HCT116 (cell line): ENCODE measurements at regions not wholly inside any gene's neighbourhood (a gene's known extent, or its start where the extent isn't known, plus 50 kb on each side); places are given as distances from the start of the nearest gene placed in this dataset.

Source experiments
- ATAC-seq: fragments of 200-7000 bp; cut with Tn5 transposase; 2 replicates; pipeline ENCODE4 v1.9.1; 2020; ENCODE audit warnings: mild to moderate bottlenecking, moderate library complexity
- BruUV-seq: library from RNA; stranded (reverse); fragments of 400-500 nt; replicated peaks from 2 replicates; lab custom pipeline; 2021; lab: Mats Ljungman, UMichigan
- CTCF ChIA-PET: fragments of 300-600 bp; sonication (Branson Sonifier 250); formaldehyde crosslinking; loops from one replicate; lab custom pipeline; 2021; ENCODE audit warnings: antibody characterized with exemption; lab: Charles Lee
- POLR2A ChIA-PET: fragments of 300-600, 350-600 bp; sonication (Branson Sonifier 250); formaldehyde crosslinking; loops from one replicate; lab custom pipeline; 2021; ENCODE audit warnings: antibody characterized with exemption; lab: Charles Lee
- RAD21 ChIA-PET, 2 experiments: fragments of 300-600 bp; sonication (Branson Sonifier 250); formaldehyde crosslinking; loops; one replicate each; lab custom pipeline; 2023; ENCODE audit warnings: low total read pairs in 2 of 2; ENCODE audit not compliant: uncharacterized antibody in 2 of 2, unreplicated experiment in 2 of 2, low non-redundant PET in 1 of 2; lab: Charles Lee
- DNase-seq: peaks from one replicate; pipeline ENCODE4 v3.0.0-alpha.2; 2010; ENCODE audit warnings: low read depth, low spot score
- H2AFZ ChIP-seq: fragments of 200-600 bp; shearing (Covaris generic), sonication (generic); 2 replicates; pipeline ENCODE4 v1.6.1; 2017; ENCODE audit warnings: low read depth, mixed run types, mixed read lengths, antibody characterized with exemption, low read length; ENCODE audit not compliant: poor library complexity, severe bottlenecking
- H3K27ac ChIP-seq: 2 replicates; pipeline ENCODE4 v1.5.1; 2012; ENCODE audit warnings: low read depth, low read length
- H3K27me3 ChIP-seq: fragments of 200-600 bp; sonication (generic); 2 replicates; pipeline ENCODE4 v1.6.1; 2016; ENCODE audit warnings: mixed run types, low read length, mixed read lengths; ENCODE audit not compliant: insufficient read depth
- H3K36me3 ChIP-seq, 2 experiments: fragments of 200-500 bp in 1 of 2; fragments of 200-600 bp in 1 of 2; sonication (Bioruptor generic) in 1 of 2; sonication (generic) in 1 of 2; 2 replicates each; pipeline versions ENCODE4 v1.5.1 to v1.6.1; 2014 to 2016; ENCODE audit warnings: low read length in 2 of 2, inconsistent platforms in 1 of 2, mixed read lengths in 1 of 2, mixed run types in 1 of 2; ENCODE audit not compliant: insufficient read depth in 2 of 2, control insufficient read depth in 1 of 2
- H3K4me1 ChIP-seq, 2 experiments: fragments of 200-600 bp in 1 of 2; sonication (generic) in 1 of 2; 2 replicates each; pipeline versions ENCODE4 v1.5.1 to v1.6.1; 2012 to 2017; ENCODE audit warnings: low read length in 2 of 2, inconsistent platforms in 1 of 2, mild to moderate bottlenecking in 1 of 2, mixed read lengths in 1 of 2, mixed run types in 1 of 2, moderate library complexity in 1 of 2; ENCODE audit not compliant: insufficient read depth in 2 of 2, control insufficient read depth in 1 of 2
- H3K4me2 ChIP-seq: fragments of 200-600 bp; sonication (generic); 2 replicates; pipeline ENCODE4 v1.6.1; 2017; ENCODE audit warnings: mixed run types, low read length, mixed read lengths
- H3K4me3 ChIP-seq, 2 experiments: fragments of 200-600 bp in 1 of 2; sonication (generic) in 1 of 2; replicated peaks in 1 of 2; 2 replicates each; pipeline ENCODE4 v1.5.1; 2011 to 2016; ENCODE audit warnings: low read length in 2 of 2, control low read depth in 1 of 2, low read depth in 1 of 2, mild to moderate bottlenecking in 1 of 2, mixed read lengths in 1 of 2, mixed run types in 1 of 2
- H3K79me2 ChIP-seq: fragments of 200-600 bp; sonication (generic); 2 replicates; pipeline ENCODE4 v1.6.1; 2017; ENCODE audit warnings: mild to moderate bottlenecking, mixed run types, low read length, moderate library complexity, mixed read lengths; ENCODE audit not compliant: insufficient read depth
- H3K9ac ChIP-seq: fragments of 200-600 bp; sonication (generic); 2 replicates; pipeline ENCODE4 v1.6.1; 2016; ENCODE audit warnings: low read length, mixed read lengths
- H3K9me2 ChIP-seq: fragments of 200-600 bp; sonication (generic), shearing (Covaris generic); 2 replicates; pipeline ENCODE4 v1.6.1; 2017; ENCODE audit warnings: mixed run types, mild to moderate bottlenecking, moderate library complexity; ENCODE audit not compliant: insufficient read depth
- H3K9me3 ChIP-seq, 2 experiments: fragments of 200-500 bp in 1 of 2; fragments of 200-600 bp in 1 of 2; sonication (Bioruptor generic) in 1 of 2; sonication (generic) in 1 of 2; 2 replicates each; pipeline ENCODE4 v1.6.1; 2014 to 2017; ENCODE audit warnings: low read length in 2 of 2, mixed read lengths in 2 of 2, inconsistent platforms in 1 of 2, low read depth in 1 of 2, mild to moderate bottlenecking in 1 of 2, mixed run types in 1 of 2, moderate library complexity in 1 of 2; ENCODE audit not compliant: control insufficient read depth in 1 of 2, insufficient read depth in 1 of 2
- H4K20me1 ChIP-seq: fragments of 200-600 bp; sonication (generic), shearing (Covaris generic); 2 replicates; pipeline ENCODE4 v1.6.1; 2017; ENCODE audit warnings: mixed run types, mild to moderate bottlenecking, moderate library complexity; ENCODE audit not compliant: insufficient read depth
- ATF3 ChIP-seq: IDR thresholded peaks from 2 replicates; pipeline ENCODE4 v1.6.1; 2012
- FOSL1 ChIP-seq: IDR thresholded peaks from 2 replicates; pipeline ENCODE4 v1.6.1; 2012; ENCODE audit warnings: low read depth
- JUND ChIP-seq: IDR thresholded peaks from 2 replicates; pipeline ENCODE4 v1.6.1; 2012
- SIN3A ChIP-seq: IDR thresholded peaks from 2 replicates; pipeline ENCODE4 v1.6.1; 2012; ENCODE audit warnings: low read depth
- TCF7L2 ChIP-seq: IDR thresholded peaks from 2 replicates; pipeline ENCODE4 v1.7.0; 2011; ENCODE audit warnings: borderline replicate concordance, inconsistent platforms; ENCODE audit not compliant: insufficient read depth, insufficient read length; ENCODE audit errors: extremely low read depth
- ZBTB33 ChIP-seq: IDR thresholded peaks from 2 replicates; pipeline ENCODE4 v1.6.1; 2011; ENCODE audit warnings: mild to moderate bottlenecking, low read length, moderate library complexity; ENCODE audit not compliant: insufficient replicate concordance; ENCODE audit errors: extremely low read depth
- ZNF274 ChIP-seq: fragments of 200-500 bp; sonication (Bioruptor generic); IDR thresholded peaks from 2 replicates; pipeline ENCODE4 v1.6.1; 2014; ENCODE audit warnings: mild to moderate bottlenecking, low read depth, low read length, inconsistent platforms
- intact Hi-C: fragments of 100-400 bp; cut with micrococcal nuclease; formaldehyde crosslinking; loops from 2 replicates; pipeline ENCODE4 v1.10.0; 2022
- TF ChIP-seq, protein P1 (sequence below): IDR thresholded peaks from 2 replicates; pipeline ENCODE4 v1.6.1; 2012; ENCODE audit warnings: low read depth

- no peak overlapping the region for H3K27ac ChIP-seq
- TF ChIP-seq ZNF274 (no peak), JUND (no peak), SIN3A (no peak), TCF7L2 (no peak), ATF3 (no peak), ZBTB33 (no peak), FOSL1 (no peak)
- TF ChIP-seq, protein P1, sequence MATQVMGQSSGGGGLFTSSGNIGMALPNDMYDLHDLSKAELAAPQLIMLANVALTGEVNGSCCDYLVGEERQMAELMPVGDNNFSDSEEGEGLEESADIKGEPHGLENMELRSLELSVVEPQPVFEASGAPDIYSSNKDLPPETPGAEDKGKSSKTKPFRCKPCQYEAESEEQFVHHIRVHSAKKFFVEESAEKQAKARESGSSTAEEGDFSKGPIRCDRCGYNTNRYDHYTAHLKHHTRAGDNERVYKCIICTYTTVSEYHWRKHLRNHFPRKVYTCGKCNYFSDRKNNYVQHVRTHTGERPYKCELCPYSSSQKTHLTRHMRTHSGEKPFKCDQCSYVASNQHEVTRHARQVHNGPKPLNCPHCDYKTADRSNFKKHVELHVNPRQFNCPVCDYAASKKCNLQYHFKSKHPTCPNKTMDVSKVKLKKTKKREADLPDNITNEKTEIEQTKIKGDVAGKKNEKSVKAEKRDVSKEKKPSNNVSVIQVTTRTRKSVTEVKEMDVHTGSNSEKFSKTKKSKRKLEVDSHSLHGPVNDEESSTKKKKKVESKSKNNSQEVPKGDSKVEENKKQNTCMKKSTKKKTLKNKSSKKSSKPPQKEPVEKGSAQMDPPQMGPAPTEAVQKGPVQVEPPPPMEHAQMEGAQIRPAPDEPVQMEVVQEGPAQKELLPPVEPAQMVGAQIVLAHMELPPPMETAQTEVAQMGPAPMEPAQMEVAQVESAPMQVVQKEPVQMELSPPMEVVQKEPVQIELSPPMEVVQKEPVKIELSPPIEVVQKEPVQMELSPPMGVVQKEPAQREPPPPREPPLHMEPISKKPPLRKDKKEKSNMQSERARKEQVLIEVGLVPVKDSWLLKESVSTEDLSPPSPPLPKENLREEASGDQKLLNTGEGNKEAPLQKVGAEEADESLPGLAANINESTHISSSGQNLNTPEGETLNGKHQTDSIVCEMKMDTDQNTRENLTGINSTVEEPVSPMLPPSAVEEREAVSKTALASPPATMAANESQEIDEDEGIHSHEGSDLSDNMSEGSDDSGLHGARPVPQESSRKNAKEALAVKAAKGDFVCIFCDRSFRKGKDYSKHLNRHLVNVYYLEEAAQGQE: no peak
- intact Hi-C loops: loop anchor here (10.0 kb wide), 1 partner anchor 55 kb away; no protein-coding TSS in a partner anchor
- H3K4me2 ChIP-seq: no peak overlapping the region
- peaks cover 0 to 3% of the 10 kb centered on the region in 2 experiments; a peak in 1 of 4 replicates for H3K4me1 ChIP-seq
- ChIA-PET RAD21 (no interaction called here), CTCF (no interaction called here), POLR2A (no interaction called here)
- DNase-seq: no peak
- H3K9me2 ChIP-seq: no peaks in the 10 kb centered on the region
- BruUV-seq: no TSS peak
- no peaks in the 10 kb centered on the region for H4K20me1 ChIP-seq
- no peak for ATAC-seq
- H3K36me3 ChIP-seq: no peaks in the 10 kb centered on the region
- peaks cover 5 to 8% of the 10 kb centered on the region in 2 experiments; a peak in 2 of 4 replicates for H3K9me3 ChIP-seq
- H3K4me3 ChIP-seq: no peak overlapping the region
- peaks cover 28% of the 10 kb centered on the region for H3K27me3 ChIP-seq
- H3K9ac ChIP-seq: no peak overlapping the region
- no peak overlapping the region for H2AFZ ChIP-seq
- H3K79me2 ChIP-seq: no peaks in the 10 kb centered on the region
Observed at GRCh38 chr20:48129345-48129942, 344.2 kb upstream of the SULF2 start.
